Endodermal cell (in vitro differentiated cells): ENCODE measurements at regions not wholly inside any gene's neighbourhood (a gene's known extent, or its start where the extent isn't known, plus 50 kb on each side); places are given as distances from the start of the nearest gene placed in this dataset.

ENCODE experiments used
- DNase-seq: peaks from one replicate; pipeline ENCODE4 v3.0.0-alpha.2; 2017
- H3K27ac ChIP-seq: 2 replicates; pipeline ENCODE4 v1.5.1; 2013; ENCODE audit warnings: mild to moderate bottlenecking, low read depth, low read length, moderate library complexity
- H3K27me3 ChIP-seq: 2 replicates; pipeline ENCODE4 v1.6.1; 2013; ENCODE audit warnings: mild to moderate bottlenecking, low read length, moderate library complexity; ENCODE audit not compliant: insufficient read depth, control insufficient read depth, poor library complexity, severe bottlenecking
- H3K36me3 ChIP-seq: 2 replicates; pipeline ENCODE4 v1.7.0; 2013; ENCODE audit warnings: mild to moderate bottlenecking, low read length, moderate library complexity; ENCODE audit not compliant: control insufficient read depth, insufficient read depth
- H3K4me1 ChIP-seq: one replicate; pipeline ENCODE4 v1.7.0; 2013; ENCODE audit warnings: low read length; ENCODE audit not compliant: control insufficient read depth, insufficient read depth
- H3K4me3 ChIP-seq: 2 replicates; pipeline ENCODE4 v1.5.1; 2013; ENCODE audit warnings: mild to moderate bottlenecking, low read length, moderate library complexity
- H3K9ac ChIP-seq: 2 replicates; pipeline ENCODE4 v1.6.1; 2013; ENCODE audit warnings: mild to moderate bottlenecking, low read length, moderate library complexity; ENCODE audit not compliant: poor library complexity, severe bottlenecking; ENCODE audit errors: extremely low read depth
- H3K9me3 ChIP-seq: 2 replicates; pipeline ENCODE4 v1.6.1; 2013; ENCODE audit warnings: mild to moderate bottlenecking, low read length, moderate library complexity; ENCODE audit not compliant: control insufficient read depth
- H3K27ac Mint-ChIP-seq: 2 replicates; pipeline ENCODE4 v1.8.0; 2020; ENCODE audit warnings: mixed read lengths
- H3K27me3 Mint-ChIP-seq: 2 replicates; pipeline ENCODE4 v1.8.0; 2021; ENCODE audit warnings: mild to moderate bottlenecking, mixed read lengths; ENCODE audit not compliant: insufficient read depth
- H3K36me3 Mint-ChIP-seq: 2 replicates; pipeline ENCODE4 v1.8.0; 2020; ENCODE audit warnings: low read depth, mixed read lengths
- H3K4me1 Mint-ChIP-seq: 2 replicates; pipeline ENCODE4 v1.8.0; 2020; ENCODE audit warnings: mixed read lengths
- H3K4me3 Mint-ChIP-seq: 2 replicates; pipeline ENCODE4 v1.8.0; 2020; ENCODE audit warnings: mild to moderate bottlenecking, moderate library complexity, mixed read lengths
- H3K9me3 Mint-ChIP-seq: 2 replicates; pipeline ENCODE4 v1.8.0; 2020; ENCODE audit warnings: mild to moderate bottlenecking, mixed read lengths
- WGBS, 2 experiments: methylation state at CpG; one replicate each; pipeline versions ENCODE4 v1.1.5 to v1.1.7; 2013; ENCODE audit warnings: missing lambda C conversion rate in 2 of 2, mixed read lengths in 1 of 2; ENCODE audit not compliant: insufficient coverage in 1 of 2, insufficient read length in 1 of 2; 5-methylcytosine and 5-hydroxymethylcytosine counted together
- TF ChIP-seq, protein P1 (sequence below): fragments of 200-600 bp; sonication (generic); conservative IDR thresholded peaks from 2 replicates; pipeline ENCODE4 v1.5.0; 2021; ENCODE audit warnings: antibody characterized with exemption, mild to moderate bottlenecking

DNA sequence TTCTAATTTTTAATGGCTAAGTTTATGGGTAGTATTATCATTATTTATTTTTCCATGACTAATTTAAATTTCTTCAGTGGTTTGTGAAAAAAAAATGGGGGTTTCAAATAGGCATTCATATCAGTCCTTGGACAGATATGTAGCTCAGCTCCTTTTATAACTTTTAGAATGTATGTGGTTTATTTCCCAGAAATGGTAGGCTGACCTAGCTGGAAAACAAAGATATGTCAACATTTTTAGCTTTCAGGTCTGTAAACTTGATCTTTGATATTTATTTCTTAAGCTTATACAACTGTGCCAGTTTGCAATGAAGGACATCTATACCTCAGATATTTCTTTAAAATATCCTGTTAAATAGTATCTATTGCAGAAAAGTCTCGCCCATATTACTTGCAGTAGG is 1815.5 kb downstream of the SLITRK5 start:
- H3K9me3 Mint-ChIP-seq = peaks cover 8% of the 10 kb centered on the region
- H3K4me1 Mint-ChIP-seq = no peaks in the 10 kb centered on the region
- Histone ChIP-seq H3K27me3 (no peaks in the 10 kb centered on the region), H3K4me1 (no peaks in the 10 kb centered on the region), H3K4me3 (no peak overlapping the region), H3K9me3 (peaks cover 8% of the 10 kb centered on the region), H3K36me3 (no peaks in the 10 kb centered on the region), H3K27ac (no peak overlapping the region), H3K9ac (no peak overlapping the region)
- peaks cover 3% of the 10 kb centered on the region for H3K36me3 Mint-ChIP-seq
- TF ChIP-seq, protein P1, sequence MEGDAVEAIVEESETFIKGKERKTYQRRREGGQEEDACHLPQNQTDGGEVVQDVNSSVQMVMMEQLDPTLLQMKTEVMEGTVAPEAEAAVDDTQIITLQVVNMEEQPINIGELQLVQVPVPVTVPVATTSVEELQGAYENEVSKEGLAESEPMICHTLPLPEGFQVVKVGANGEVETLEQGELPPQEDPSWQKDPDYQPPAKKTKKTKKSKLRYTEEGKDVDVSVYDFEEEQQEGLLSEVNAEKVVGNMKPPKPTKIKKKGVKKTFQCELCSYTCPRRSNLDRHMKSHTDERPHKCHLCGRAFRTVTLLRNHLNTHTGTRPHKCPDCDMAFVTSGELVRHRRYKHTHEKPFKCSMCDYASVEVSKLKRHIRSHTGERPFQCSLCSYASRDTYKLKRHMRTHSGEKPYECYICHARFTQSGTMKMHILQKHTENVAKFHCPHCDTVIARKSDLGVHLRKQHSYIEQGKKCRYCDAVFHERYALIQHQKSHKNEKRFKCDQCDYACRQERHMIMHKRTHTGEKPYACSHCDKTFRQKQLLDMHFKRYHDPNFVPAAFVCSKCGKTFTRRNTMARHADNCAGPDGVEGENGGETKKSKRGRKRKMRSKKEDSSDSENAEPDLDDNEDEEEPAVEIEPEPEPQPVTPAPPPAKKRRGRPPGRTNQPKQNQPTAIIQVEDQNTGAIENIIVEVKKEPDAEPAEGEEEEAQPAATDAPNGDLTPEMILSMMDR = no peak
- no peak for DNase-seq
- H3K4me3 Mint-ChIP-seq = no peak overlapping the region
- no peak overlapping the region for H3K27ac Mint-ChIP-seq
- H3K27me3 Mint-ChIP-seq = no peaks in the 10 kb centered on the region
- no CpG with 5 or more reads among the region's 1 CpG for WGBS, 2 experiments

DNA sequence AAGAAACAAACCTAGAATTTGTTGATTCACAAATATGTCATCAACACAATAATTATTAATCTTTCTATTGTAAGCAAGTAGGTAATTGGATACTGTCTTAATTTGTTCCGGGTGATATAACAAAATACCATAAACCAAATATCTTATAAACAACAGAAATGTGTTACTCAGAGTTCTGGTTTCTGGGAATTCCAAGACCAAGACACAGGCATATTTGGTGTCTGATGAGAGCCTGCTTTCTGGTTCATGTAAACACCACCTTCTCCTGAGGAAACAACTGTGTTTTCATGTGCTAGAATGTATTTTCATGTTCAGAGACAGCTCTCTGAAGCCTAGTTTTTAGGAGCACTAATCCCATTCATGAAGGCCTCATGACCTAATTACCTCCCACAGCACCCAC is 1819.5 kb downstream of the SLITRK5 start:
- no peaks in the 10 kb centered on the region for H3K27me3 ChIP-seq
- H3K9ac ChIP-seq = no peak overlapping the region
- no peak overlapping the region for H3K27ac ChIP-seq
- TF ChIP-seq, protein P1 = no peak
- no CpG with 5 or more reads among the region's 1 CpG for WGBS, 2 experiments
- no peak overlapping the region for H3K4me3 ChIP-seq
- no peak for DNase-seq
- no peaks in the 10 kb centered on the region for H3K4me1 ChIP-seq
- Mint-ChIP-seq H3K27me3 (no peaks in the 10 kb centered on the region), H3K4me1 (no peaks in the 10 kb centered on the region), H3K4me3 (no peak overlapping the region), H3K36me3 (peaks cover 3% of the 10 kb centered on the region), H3K27ac (no peak overlapping the region), H3K9me3 (peaks cover 23% of the 10 kb centered on the region)
- H3K9me3 ChIP-seq = peaks cover 16% of the 10 kb centered on the region
- no peaks in the 10 kb centered on the region for H3K36me3 ChIP-seq

DNA sequence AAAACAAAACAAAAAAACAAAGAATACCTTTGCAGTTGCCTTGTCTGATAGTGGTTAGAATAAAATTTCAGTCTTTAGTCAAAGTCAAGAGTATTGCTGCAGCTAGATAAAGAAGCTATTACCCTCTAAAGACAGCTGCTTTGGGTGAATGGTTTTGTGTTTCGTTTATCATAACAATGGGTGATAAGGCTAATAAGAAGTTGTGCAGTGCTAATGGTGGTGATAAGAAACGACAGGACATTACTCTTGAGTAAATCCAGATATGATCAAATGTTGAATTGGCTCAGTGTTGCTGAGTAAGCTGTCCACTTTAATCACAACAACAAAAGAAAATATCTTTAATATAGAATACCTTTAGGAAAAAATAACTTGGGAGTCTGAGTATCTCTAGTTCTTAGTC is 1825.3 kb downstream of the SLITRK5 start:
- Histone ChIP-seq H3K9ac (no peak overlapping the region), H3K4me3 (no peak overlapping the region), H3K9me3 (peaks cover 11% of the 10 kb centered on the region), H3K27me3 (no peaks in the 10 kb centered on the region), H3K27ac (no peak overlapping the region), H3K36me3 (no peaks in the 10 kb centered on the region), H3K4me1 (no peaks in the 10 kb centered on the region)
- TF ChIP-seq, protein P1 = no peak
- Mint-ChIP-seq H3K27me3 (no peaks in the 10 kb centered on the region), H3K4me3 (no peak overlapping the region), H3K27ac (no peak overlapping the region), H3K4me1 (no peaks in the 10 kb centered on the region), H3K9me3 (peaks cover 22% of the 10 kb centered on the region), H3K36me3 (no peaks in the 10 kb centered on the region)
- WGBS, 2 experiments = 48% methylated on average over 2 of the region's 2 CpGs; no CpG with 5 or more reads in 1 of the 2 experiments
- DNase-seq = no peak
